GM12878 (cell line): ENCODE measurements at regions not wholly inside any gene's neighbourhood (a gene's known extent, or its start where the extent isn't known, plus 50 kb on each side); places are given as distances from the start of the nearest gene placed in this dataset.

ENCODE experiments used
- ATAC-seq: fragments of 200-7000 bp; cut with Tn5 transposase; 3 replicates; pipeline ENCODE4 v1.9.1; 2020; ENCODE audit warnings: mild to moderate bottlenecking, moderate library complexity
- BruUV-seq: library from RNA; stranded (reverse); fragments of 400-500 nt; replicated peaks from 2 replicates; lab custom pipeline; 2021; lab: Mats Ljungman, UMichigan
- CTCF ChIA-PET: fragments of 300-600 bp; sonication (Branson Sonifier 250); formaldehyde crosslinking; extraction: SDS; loops from one replicate; lab custom pipeline; 2021; ENCODE audit warnings: inconsistent platforms; lab: Yijun Ruan, JAX
- POLR2A ChIA-PET: fragments of 350-600 bp; formaldehyde crosslinking; extraction: SDS; loops from one replicate; lab custom pipeline; 2021; ENCODE audit warnings: inconsistent platforms; lab: Charles Lee
- RAD21 ChIA-PET: fragments of 300-600 bp; sonication (Branson Sonifier 250); formaldehyde crosslinking; loops from one replicate; lab custom pipeline; 2023; ENCODE audit warnings: antibody characterized with exemption; ENCODE audit not compliant: unreplicated experiment; lab: Charles Lee
- SMC1A ChIA-PET: fragments of 300-600 bp; sonication (Branson Sonifier 250); formaldehyde crosslinking; loops from one replicate; lab custom pipeline; 2023; ENCODE audit not compliant: unreplicated experiment, uncharacterized antibody; lab: Charles Lee
- DNase-seq: peaks from one replicate; pipeline ENCODE4 v3.0.0-alpha.2; 2011; ENCODE audit warnings: low read depth, low spot score
- FAIRE-seq: peaks from 3 replicates; lab custom pipeline; 2011; peaks lifted over from hg19 to GRCh38; lab: Jason Lieb, UNC
- H2AFZ ChIP-seq: 2 replicates; pipeline ENCODE4 v1.6.0; 2011; ENCODE audit warnings: low read depth, low read length, control low read depth; ENCODE audit not compliant: control insufficient read depth
- H3K27ac ChIP-seq: 2 replicates; pipeline ENCODE4 v1.5.1; 2011; ENCODE audit warnings: control low read depth; ENCODE audit not compliant: control insufficient read depth, insufficient read depth
- H3K27me3 ChIP-seq, 2 experiments: replicated peaks in 1 of 2; 2 replicates each; pipeline versions ENCODE4 v1.6.0 to v1.6.1; 2011; ENCODE audit warnings: low read length in 1 of 2; ENCODE audit not compliant: control insufficient read depth in 2 of 2, insufficient read depth in 2 of 2
- H3K36me3 ChIP-seq, 2 experiments: 2 replicates each; pipeline ENCODE4 v1.5.1; 2011; ENCODE audit warnings: low read length in 1 of 2; ENCODE audit not compliant: control insufficient read depth in 2 of 2, insufficient read depth in 2 of 2
- H3K4me1 ChIP-seq: 2 replicates; pipeline ENCODE4 v1.6.1; 2011; ENCODE audit warnings: mild to moderate bottlenecking, low read length, moderate library complexity, mixed read lengths; ENCODE audit not compliant: control insufficient read depth, insufficient read depth
- H3K4me2 ChIP-seq: 2 replicates; pipeline ENCODE4 v1.6.0; 2011; ENCODE audit warnings: control low read depth; ENCODE audit not compliant: control insufficient read depth, insufficient read depth
- H3K4me3 ChIP-seq: fragments of 200-600 bp; sonication (generic); 2 replicates; pipeline ENCODE4 v1.5.1; 2016
- H3K79me2 ChIP-seq: 2 replicates; pipeline ENCODE4 v1.6.0; 2011; ENCODE audit warnings: low read length; ENCODE audit not compliant: control insufficient read depth, insufficient read depth
- H3K9ac ChIP-seq: 2 replicates; pipeline ENCODE4 v1.8.0; 2011; ENCODE audit warnings: low read length, control low read depth, mixed read lengths; ENCODE audit not compliant: control insufficient read depth, insufficient read depth
- H3K9me3 ChIP-seq: replicated peaks from 3 replicates; pipeline ENCODE4 v1.5.1; 2011; ENCODE audit warnings: mild to moderate bottlenecking, low read length; ENCODE audit not compliant: control insufficient read depth, insufficient read depth
- H4K20me1 ChIP-seq: 2 replicates; pipeline ENCODE4 v1.6.0; 2011; ENCODE audit not compliant: control insufficient read depth, insufficient read depth
- BRCA1 ChIP-seq: IDR thresholded peaks from 2 replicates; pipeline ENCODE4 v1.6.1; 2011; ENCODE audit warnings: low read depth, low read length, improper control_type of control experiment
- CREM ChIP-seq: IDR thresholded peaks from 2 replicates; pipeline ENCODE4 v1.6.1; 2014; ENCODE audit warnings: antibody characterized with exemption, low read depth
- E2F4 ChIP-seq: IDR thresholded peaks from 2 replicates; pipeline ENCODE4 v1.6.1; 2012; ENCODE audit warnings: low read depth, low read length, improper control_type of control experiment
- EP300 ChIP-seq, 2 experiments: fragments of 150-350 bp in 1 of 2; IDR thresholded peaks; 2 replicates each; pipeline ENCODE4 v1.6.1; 2011 to 2012; ENCODE audit warnings: low read depth in 2 of 2, low read length in 2 of 2, borderline replicate concordance in 1 of 2, improper control_type of control experiment in 1 of 2, inconsistent platforms in 1 of 2; ENCODE audit not compliant: control insufficient read depth in 1 of 2
- IRF4 ChIP-seq: IDR thresholded peaks from 2 replicates; pipeline ENCODE4 v1.6.1; 2011; ENCODE audit warnings: low read depth, low read length
- LARP7 ChIP-seq: fragments of 450-650 bp; IDR thresholded peaks from 2 replicates; pipeline ENCODE4 v1.6.1; 2017; ENCODE audit warnings: mild to moderate bottlenecking
- NFYA ChIP-seq: IDR thresholded peaks from 2 replicates; pipeline ENCODE4 v1.6.1; 2011; ENCODE audit warnings: low read depth, mild to moderate bottlenecking, low read length, improper control_type of control experiment, borderline replicate concordance
- SP1 ChIP-seq: IDR thresholded peaks from one replicate; pipeline ENCODE4 v1.6.1; 2011; ENCODE audit warnings: low read depth, low read length
- SUPT20H ChIP-seq: IDR thresholded peaks from 2 replicates; pipeline ENCODE4 v1.6.1; 2011; ENCODE audit warnings: low read depth, mild to moderate bottlenecking, low read length, moderate library complexity, borderline replicate concordance; ENCODE audit not compliant: control insufficient read depth
- SUZ12 ChIP-seq: fragments of 200-600 bp; sonication (generic); IDR thresholded peaks from one replicate; pipeline ENCODE4 v1.6.1; 2018; ENCODE audit warnings: antibody characterized with exemption, mild to moderate bottlenecking; ENCODE audit not compliant: unreplicated experiment
- ZBED1 ChIP-seq: IDR thresholded peaks from 2 replicates; pipeline ENCODE4 v1.6.1; 2016; ENCODE audit warnings: borderline replicate concordance
- ZNF687 ChIP-seq: fragments of 450-650 bp; IDR thresholded peaks from 2 replicates; pipeline ENCODE4 v1.6.1; 2017; ENCODE audit warnings: mild to moderate bottlenecking, moderate library complexity
- WGBS: methylation state at CpG from one replicate; pipeline ENCODE4 v1.1.6; 2016; ENCODE audit warnings: low lambda C conversion rate; ENCODE audit not compliant: insufficient replicate concordance, insufficient coverage; ENCODE audit errors: missing lambda C conversion rate; 5-methylcytosine and 5-hydroxymethylcytosine counted together
- in situ Hi-C: fragments of 300-500 bp; cut with MboI; formaldehyde crosslinking; loops from 9 replicates; pipeline ENCODE4 v1.14.3; 2018; ENCODE audit warnings: mixed read lengths
- intact Hi-C: fragments of 100-400 bp; cut with micrococcal nuclease; formaldehyde crosslinking; loops from one replicate; pipeline ENCODE4 v1.14.2; 2022; ENCODE audit not compliant: unreplicated experiment
- TF ChIP-seq, protein P1 (sequence below): fragments of 450-650 bp; IDR thresholded peaks from 2 replicates; pipeline ENCODE4 v1.6.1; 2014; ENCODE audit warnings: mild to moderate bottlenecking
- TF ChIP-seq, protein P2 (sequence below): fragments of 450-650 bp; conservative IDR thresholded peaks from 2 replicates; pipeline ENCODE4 v1.6.1; 2017; ENCODE audit warnings: mild to moderate bottlenecking, moderate library complexity

DNA sequence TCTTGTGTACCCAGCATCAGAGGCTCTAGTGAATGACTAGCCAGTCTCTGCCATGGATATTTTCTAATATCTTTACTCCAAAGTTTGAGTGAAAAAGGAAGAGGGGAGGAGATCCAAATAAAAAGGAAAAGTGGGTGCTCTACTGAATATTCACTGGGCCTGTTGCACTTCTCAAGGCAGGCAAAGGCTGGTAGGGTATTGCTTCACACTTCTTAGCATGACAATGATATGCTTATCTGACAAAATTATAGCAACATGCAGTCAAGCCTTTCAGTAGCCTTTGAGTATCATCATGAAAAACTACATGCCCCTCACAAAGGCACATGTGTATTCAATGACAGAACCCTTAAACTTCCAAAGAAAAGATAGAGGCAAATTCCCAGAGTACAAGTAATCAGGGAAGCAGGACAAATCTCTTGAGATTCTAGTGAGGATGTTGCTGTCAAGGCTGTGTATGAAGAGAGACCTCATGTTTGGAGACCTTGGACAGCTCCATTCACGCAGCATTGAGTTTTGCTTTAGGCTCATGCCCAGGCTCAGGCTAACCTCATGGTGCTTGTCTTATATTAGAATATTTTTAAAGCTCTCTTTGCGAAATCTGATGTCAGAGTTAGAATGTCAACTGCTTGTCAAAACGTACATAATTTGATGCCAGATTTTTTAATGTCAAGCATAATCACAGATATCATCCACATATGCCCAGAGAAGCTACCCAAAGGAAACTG is 506.9 kb downstream of the OCA2 start:
- DNase-seq (no peak), FAIRE-seq (no peak), ATAC-seq (no peak)
- H3K27ac ChIP-seq: no peak overlapping the region
- H4K20me1 ChIP-seq: no peaks in the 10 kb centered on the region
- 0% methylated on average over 3 of the region's 3 CpGs for whole genome bisulfite sequencing
- no peak overlapping the region for H3K4me3 ChIP-seq
- in situ Hi-C loops (no loop called here), intact Hi-C loops (no loop called here)
- no peaks in the 10 kb centered on the region for H3K79me2 ChIP-seq
- H3K4me1 ChIP-seq: no peaks in the 10 kb centered on the region
- no peaks in the 10 kb centered on the region for H3K36me3 ChIP-seq
- SMC1A ChIA-PET: no interaction called here
- H3K9me3 ChIP-seq: no peaks in the 10 kb centered on the region; the same call in 2 of the 3 replicates
- H3K27me3 ChIP-seq: no peaks in the 10 kb centered on the region
- no peak overlapping the region for H3K9ac ChIP-seq
- H3K4me2 ChIP-seq: no peak overlapping the region
- POLR2A ChIA-PET: no interaction called here
- no TSS peak for BruUV-seq
- TF ChIP-seq LARP7: no peak
- TF ChIP-seq SUPT20H: no peak
- TF ChIP-seq NFYA: no peak
- TF ChIP-seq ZNF687: no peak
- no peak for TF ChIP-seq EP300 (IDR thresholded peaks at IDR 0.05; ENCODE audit: borderline replicate concordance in 1 of 2, control insufficient read depth in 1 of 2, low read depth in 2 of 2, low read length in 2 of 2)
- TF ChIP-seq SP1: no peak
- TF ChIP-seq, protein P1, sequence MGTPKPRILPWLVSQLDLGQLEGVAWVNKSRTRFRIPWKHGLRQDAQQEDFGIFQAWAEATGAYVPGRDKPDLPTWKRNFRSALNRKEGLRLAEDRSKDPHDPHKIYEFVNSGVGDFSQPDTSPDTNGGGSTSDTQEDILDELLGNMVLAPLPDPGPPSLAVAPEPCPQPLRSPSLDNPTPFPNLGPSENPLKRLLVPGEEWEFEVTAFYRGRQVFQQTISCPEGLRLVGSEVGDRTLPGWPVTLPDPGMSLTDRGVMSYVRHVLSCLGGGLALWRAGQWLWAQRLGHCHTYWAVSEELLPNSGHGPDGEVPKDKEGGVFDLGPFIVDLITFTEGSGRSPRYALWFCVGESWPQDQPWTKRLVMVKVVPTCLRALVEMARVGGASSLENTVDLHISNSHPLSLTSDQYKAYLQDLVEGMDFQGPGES: no peak
- TF ChIP-seq ZBED1: no peak
- TF ChIP-seq, protein P2, sequence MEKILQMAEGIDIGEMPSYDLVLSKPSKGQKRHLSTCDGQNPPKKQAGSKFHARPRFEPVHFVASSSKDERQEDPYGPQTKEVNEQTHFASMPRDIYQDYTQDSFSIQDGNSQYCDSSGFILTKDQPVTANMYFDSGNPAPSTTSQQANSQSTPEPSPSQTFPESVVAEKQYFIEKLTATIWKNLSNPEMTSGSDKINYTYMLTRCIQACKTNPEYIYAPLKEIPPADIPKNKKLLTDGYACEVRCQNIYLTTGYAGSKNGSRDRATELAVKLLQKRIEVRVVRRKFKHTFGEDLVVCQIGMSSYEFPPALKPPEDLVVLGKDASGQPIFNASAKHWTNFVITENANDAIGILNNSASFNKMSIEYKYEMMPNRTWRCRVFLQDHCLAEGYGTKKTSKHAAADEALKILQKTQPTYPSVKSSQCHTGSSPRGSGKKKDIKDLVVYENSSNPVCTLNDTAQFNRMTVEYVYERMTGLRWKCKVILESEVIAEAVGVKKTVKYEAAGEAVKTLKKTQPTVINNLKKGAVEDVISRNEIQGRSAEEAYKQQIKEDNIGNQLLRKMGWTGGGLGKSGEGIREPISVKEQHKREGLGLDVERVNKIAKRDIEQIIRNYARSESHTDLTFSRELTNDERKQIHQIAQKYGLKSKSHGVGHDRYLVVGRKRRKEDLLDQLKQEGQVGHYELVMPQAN: no peak
- TF ChIP-seq IRF4: no peak
- TF ChIP-seq E2F4: no peak
- no peak for TF ChIP-seq CREM
- no peak for TF ChIP-seq SUZ12
- TF ChIP-seq BRCA1: no peak
- no peak overlapping the region for H2AFZ ChIP-seq
- RAD21 ChIA-PET: no interaction called here
- CTCF ChIA-PET: no interaction called here
